Panc1 (cell line): ENCODE measurements at regions not wholly inside any gene's neighbourhood (a gene's known extent, or its start where the extent isn't known, plus 50 kb on each side); places are given as distances from the start of the nearest gene placed in this dataset.

ENCODE experiments used
- ATAC-seq: fragments of 200-7000 bp; cut with Tn5 transposase; 2 replicates; pipeline ENCODE4 v1.9.1; 2020; ENCODE audit warnings: mild to moderate bottlenecking, moderate library complexity
- BruUV-seq: library from RNA; stranded (reverse); fragments of 400-500 nt; replicated peaks from 2 replicates; lab custom pipeline; 2021; lab: Mats Ljungman, UMichigan
- CTCF ChIA-PET: fragments of 300-600 bp; sonication (Branson Sonifier 250); formaldehyde crosslinking; loops from one replicate; lab custom pipeline; 2022; ENCODE audit warnings: antibody characterized with exemption; lab: Charles Lee
- POLR2A ChIA-PET: fragments of 300-600 bp; sonication (Branson Sonifier 250); formaldehyde crosslinking; loops from one replicate; lab custom pipeline; 2022; ENCODE audit warnings: antibody characterized with exemption; lab: Charles Lee
- DNase-seq: peaks from one replicate; pipeline ENCODE4 v3.0.0-alpha.2; 2010; ENCODE audit warnings: low read depth, low spot score
- H3K27ac ChIP-seq: 2 replicates; pipeline ENCODE4 v1.5.1; 2011; ENCODE audit warnings: mild to moderate bottlenecking, low read length, inconsistent platforms
- H3K27me3 ChIP-seq: fragments of 200-500 bp; sonication (Bioruptor generic); 2 replicates; pipeline ENCODE4 v1.6.0; 2014; ENCODE audit warnings: low read length, inconsistent platforms; ENCODE audit not compliant: control insufficient read depth, insufficient read depth
- H3K36me3 ChIP-seq: fragments of 200-500 bp; sonication (Bioruptor generic); 2 replicates; pipeline ENCODE4 v1.5.1; 2014; ENCODE audit warnings: inconsistent platforms, mild to moderate bottlenecking, low read length, moderate library complexity; ENCODE audit not compliant: control insufficient read depth, insufficient read depth
- H3K4me1 ChIP-seq: 2 replicates; pipeline ENCODE4 v1.5.1; 2011; ENCODE audit warnings: inconsistent platforms, mild to moderate bottlenecking, low read length, moderate library complexity; ENCODE audit not compliant: control insufficient read depth, insufficient read depth
- H3K4me3 ChIP-seq, 2 experiments: 2 replicates each; pipeline ENCODE4 v1.5.1; 2011 to 2012; ENCODE audit warnings: low read depth in 2 of 2, low read length in 2 of 2, mild to moderate bottlenecking in 2 of 2, inconsistent platforms in 1 of 2, moderate library complexity in 1 of 2
- H3K9me3 ChIP-seq: fragments of 200-500 bp; sonication (Bioruptor generic); 2 replicates; pipeline ENCODE4 v1.5.1; 2014; ENCODE audit warnings: low read depth, mild to moderate bottlenecking, inconsistent platforms, low read length, moderate library complexity; ENCODE audit not compliant: control insufficient read depth, insufficient read depth
- POLR2AphosphoS5 ChIP-seq: IDR thresholded peaks from 2 replicates; pipeline ENCODE4 v1.6.1; 2012; ENCODE audit warnings: mild to moderate bottlenecking, low read depth, low read length, moderate library complexity
- REST ChIP-seq, 2 experiments: IDR thresholded peaks; 2 replicates each; pipeline ENCODE4 v1.6.1; 2011 to 2012; ENCODE audit warnings: low read depth in 2 of 2, control low read depth in 1 of 2, low read length in 1 of 2, mild to moderate bottlenecking in 1 of 2, moderate library complexity in 1 of 2; ENCODE audit not compliant: insufficient read depth in 1 of 2
- SIN3A ChIP-seq: IDR thresholded peaks from 2 replicates; pipeline ENCODE4 v1.6.1; 2012; ENCODE audit warnings: low read depth, mild to moderate bottlenecking, low read length, moderate library complexity, borderline replicate concordance; ENCODE audit not compliant: insufficient read depth
- TCF7L2 ChIP-seq: IDR thresholded peaks from 2 replicates; pipeline ENCODE4 v1.6.1; 2011; ENCODE audit warnings: mild to moderate bottlenecking, low read depth, low read length, inconsistent platforms
- in situ Hi-C: cut with HindIII; loops from 2 replicates; pipeline ENCODE4 v1.10.0; 2016; ENCODE audit warnings: low sequenced_read_pairs, low pct_unique_long_range_greater_than_20kb
- intact Hi-C: fragments of 100-400 bp; cut with micrococcal nuclease; formaldehyde crosslinking; loops from one replicate; pipeline ENCODE4 v1.10.0; 2022; ENCODE audit not compliant: unreplicated experiment
- TF ChIP-seq, protein P1 (sequence below): fragments of 450-650 bp; IDR thresholded peaks from 2 replicates; pipeline ENCODE4 v1.5.1; 2017; ENCODE audit warnings: mild to moderate bottlenecking

GRCh38 chr18:67108894-67109293 lies 407.6 kb downstream of the DSEL start:
- in situ Hi-C loops (no loop called here), intact Hi-C loops (no loop called here)
- ATAC-seq (no peak), DNase-seq (no peak)
- CTCF ChIA-PET = no interaction called here
- H3K27ac ChIP-seq = no peak overlapping the region
- POLR2A ChIA-PET = no interaction called here
- no peak overlapping the region for H3K4me3 ChIP-seq
- TF ChIP-seq TCF7L2 = no peak
- TF ChIP-seq, protein P1, sequence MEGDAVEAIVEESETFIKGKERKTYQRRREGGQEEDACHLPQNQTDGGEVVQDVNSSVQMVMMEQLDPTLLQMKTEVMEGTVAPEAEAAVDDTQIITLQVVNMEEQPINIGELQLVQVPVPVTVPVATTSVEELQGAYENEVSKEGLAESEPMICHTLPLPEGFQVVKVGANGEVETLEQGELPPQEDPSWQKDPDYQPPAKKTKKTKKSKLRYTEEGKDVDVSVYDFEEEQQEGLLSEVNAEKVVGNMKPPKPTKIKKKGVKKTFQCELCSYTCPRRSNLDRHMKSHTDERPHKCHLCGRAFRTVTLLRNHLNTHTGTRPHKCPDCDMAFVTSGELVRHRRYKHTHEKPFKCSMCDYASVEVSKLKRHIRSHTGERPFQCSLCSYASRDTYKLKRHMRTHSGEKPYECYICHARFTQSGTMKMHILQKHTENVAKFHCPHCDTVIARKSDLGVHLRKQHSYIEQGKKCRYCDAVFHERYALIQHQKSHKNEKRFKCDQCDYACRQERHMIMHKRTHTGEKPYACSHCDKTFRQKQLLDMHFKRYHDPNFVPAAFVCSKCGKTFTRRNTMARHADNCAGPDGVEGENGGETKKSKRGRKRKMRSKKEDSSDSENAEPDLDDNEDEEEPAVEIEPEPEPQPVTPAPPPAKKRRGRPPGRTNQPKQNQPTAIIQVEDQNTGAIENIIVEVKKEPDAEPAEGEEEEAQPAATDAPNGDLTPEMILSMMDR = no peak
- no peak for TF ChIP-seq SIN3A
- TF ChIP-seq REST (IDR thresholded peaks at IDR 0.05; ENCODE audit: insufficient read depth in 1 of 2, low read depth in 2 of 2, low read length in 1 of 2) = no peak
- TF ChIP-seq POLR2AphosphoS5 = no peak
- no peaks in the 10 kb centered on the region for H3K36me3 ChIP-seq
- H3K27me3 ChIP-seq = no peaks in the 10 kb centered on the region
- no TSS peak for BruUV-seq
- no peaks in the 10 kb centered on the region for H3K9me3 ChIP-seq
- no peaks in the 10 kb centered on the region for H3K4me1 ChIP-seq

GRCh38 chr18:67104700-67105284 lies 411.7 kb downstream of the DSEL start:
- Histone ChIP-seq H3K27ac (no peak overlapping the region), H3K4me1 (no peaks in the 10 kb centered on the region), H3K36me3 (no peaks in the 10 kb centered on the region), H3K9me3 (no peaks in the 10 kb centered on the region), H3K27me3 (no peaks in the 10 kb centered on the region), H3K4me3 (no peak overlapping the region)
- in situ Hi-C loops = no loop called here
- POLR2A ChIA-PET = no interaction called here
- no TSS peak for BruUV-seq
- intact Hi-C loops = loop anchor here (1.0 kb wide), 1 partner anchor 96 kb away; no protein-coding TSS in a partner anchor
- CTCF ChIA-PET = interaction anchor here (0.7 kb wide), 1 partner anchor 544 kb away, joined by 3 read pairs; no protein-coding TSS in a partner anchor
- TF ChIP-seq, protein P1 = peak; percentile 71
- no peak for TF ChIP-seq TCF7L2
- DNase-seq (peak; percentile 70), ATAC-seq (peak; percentile 89)
